GM12891 (cell line): ENCODE measurements at regions not wholly inside any gene's neighbourhood (a gene's known extent, or its start where the extent isn't known, plus 50 kb on each side); places are given as distances from the start of the nearest gene placed in this dataset.
A peak's percentile ranks its signal among the peaks of the same experiment; 100 is the strongest.
"Not testable (repeated sequence)": the region's sequence is repeated elsewhere in the genome, so short reads cannot be mapped to it uniquely, and the experiment has no call there.

Experiments
- DNase-seq: peaks from one replicate; pipeline ENCODE4 v3.0.0; 2011; ENCODE audit warnings: low spot score; ENCODE audit not compliant: insufficient read length
- FAIRE-seq: peaks from 2 replicates; lab custom pipeline; 2011; peaks lifted over from hg19 to GRCh38; lab: Jason Lieb, UNC
- PAX5 ChIP-seq: IDR thresholded peaks from 2 replicates; pipeline ENCODE4 v1.6.1; 2011; ENCODE audit warnings: low read length, moderate library complexity, mild to moderate bottlenecking; ENCODE audit not compliant: insufficient read depth, severe bottlenecking
- POLR2A ChIP-seq: IDR thresholded peaks from 2 replicates; pipeline ENCODE4 v1.6.1; 2011; ENCODE audit warnings: low read depth, low read length, control low read depth
- POLR2AphosphoS5 ChIP-seq: IDR thresholded peaks from 2 replicates; pipeline ENCODE4 v1.6.1; 2011; ENCODE audit warnings: low read depth, low read length, control low read depth
- POU2F2 ChIP-seq: IDR thresholded peaks from 2 replicates; pipeline ENCODE4 v1.6.1; 2011; ENCODE audit warnings: low read depth, mild to moderate bottlenecking, control low read depth, low read length, moderate library complexity
- SPI1 ChIP-seq: IDR thresholded peaks from 2 replicates; pipeline ENCODE4 v1.6.1; 2011; ENCODE audit warnings: low read depth, low read length, control low read depth
- TAF1 ChIP-seq: IDR thresholded peaks from 2 replicates; pipeline ENCODE4 v1.6.1; 2011; ENCODE audit warnings: low read depth, low read length, control low read depth

DNA sequence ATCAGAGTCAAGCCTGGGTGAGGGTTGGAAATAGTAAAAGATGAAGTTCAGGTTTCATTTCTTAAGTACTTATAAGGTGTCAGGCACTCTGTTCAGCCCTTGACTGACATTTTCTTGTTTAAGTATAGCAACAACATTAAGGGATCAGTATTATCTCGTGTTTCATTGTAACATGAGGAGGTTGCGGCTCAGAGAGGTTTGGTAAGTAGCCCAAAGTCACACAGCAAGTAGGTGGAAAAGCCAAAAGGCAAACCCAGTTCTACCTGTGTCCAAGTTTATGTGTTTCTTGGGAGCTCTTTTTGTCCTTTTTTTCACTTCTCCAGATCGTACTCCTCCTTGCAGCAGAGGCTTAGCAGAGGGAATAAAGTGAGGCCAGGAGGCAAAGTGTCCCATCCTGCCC lies 337.5 kb upstream of the KLF3 start:
- TF ChIP-seq POU2F2, result no peak
- no peak for TF ChIP-seq TAF1
- TF ChIP-seq POLR2AphosphoS5, result no peak
- TF ChIP-seq PAX5, result no peak
- no peak for TF ChIP-seq SPI1
- no peak for TF ChIP-seq POLR2A
- no peak for DNase-seq
- no peak for FAIRE-seq

DNA sequence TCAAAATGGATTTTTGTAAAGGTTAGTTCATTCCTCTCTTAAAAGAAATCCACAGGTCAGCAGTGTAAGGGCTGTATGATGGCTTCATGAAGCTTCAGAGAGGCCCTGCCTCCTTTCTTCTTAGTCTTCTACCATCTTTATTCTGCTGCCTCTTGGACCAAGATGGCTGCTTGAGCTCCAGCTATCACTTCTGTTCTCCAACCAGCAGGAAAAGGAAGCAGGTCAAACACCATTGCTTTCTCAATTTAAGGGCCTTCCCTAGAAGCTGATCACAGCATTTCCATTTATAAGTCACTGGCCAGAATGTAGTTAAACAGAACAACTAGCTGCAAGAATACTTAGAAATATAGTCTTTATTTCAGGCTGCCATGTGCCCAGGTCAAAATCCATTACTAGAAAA lies 336.8 kb upstream of the KLF3 start:
- no peak for FAIRE-seq
- no peak for TF ChIP-seq POU2F2
- DNase-seq, result no peak

GRCh38 chr4:38328989-38329729 lies 334.8 kb upstream of the KLF3 start:
- TF ChIP-seq TAF1 (no peak), POLR2AphosphoS5 (no peak), POU2F2 (no peak), POLR2A (no peak), SPI1 (no peak), PAX5 (no peak)
- FAIRE-seq (peak; percentile 57), DNase-seq (no peak)

GRCh38 chr4:38330321-38330720 lies 333.7 kb upstream of the KLF3 start:
- DNase-seq, result no peak
- FAIRE-seq, result no peak
- TF ChIP-seq POU2F2, result no peak

- DNase-seq, result no peak
- no peak for FAIRE-seq
- TF ChIP-seq POU2F2, result no peak
- TF ChIP-seq POLR2A, result no peak
These were observed 333.1 kb upstream of the KLF3 start for GRCh38 chr4:38330936-38331335.

GRCh38 chr4:38332699-38333098 lies 331.3 kb upstream of the KLF3 start:
- DNase-seq (no peak), FAIRE-seq (peak; percentile 5)
- TF ChIP-seq POLR2AphosphoS5, result no peak
- TF ChIP-seq SPI1, result no peak
- no peak for TF ChIP-seq TAF1
- TF ChIP-seq PAX5, result no peak
- no peak for TF ChIP-seq POLR2A
- no peak for TF ChIP-seq POU2F2

- FAIRE-seq (no peak), DNase-seq (no peak)
- TF ChIP-seq POLR2AphosphoS5 (no peak), SPI1 (peak; percentile 29; the same call in 1 of the 2 replicates)
These were observed 330.8 kb upstream of the KLF3 start for GRCh38 chr4:38333219-38333618.

DNA sequence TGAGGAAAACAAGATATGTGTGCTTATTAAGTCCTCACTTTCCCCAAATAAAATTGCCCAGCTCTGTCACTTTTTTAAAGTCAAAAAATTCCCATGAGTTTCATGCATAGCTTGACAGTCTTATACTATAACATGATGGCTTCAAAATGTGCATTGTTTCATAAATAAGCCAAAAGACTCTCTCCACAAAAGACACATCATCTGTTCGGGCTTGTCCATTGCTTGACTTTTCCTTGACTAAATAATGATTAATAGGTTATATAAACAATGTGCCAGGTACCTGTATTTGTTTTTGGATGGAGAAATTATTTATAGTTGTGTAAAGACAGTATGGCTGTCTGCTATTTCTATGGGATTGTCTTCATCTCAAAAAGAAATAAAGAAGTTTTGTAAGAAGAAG lies 329.2 kb upstream of the KLF3 start:
- FAIRE-seq (no peak), DNase-seq (no peak)
- TF ChIP-seq POLR2AphosphoS5 (no peak), POLR2A (no peak), SPI1 (no peak), PAX5 (no peak), TAF1 (no peak), POU2F2 (no peak)

- DNase-seq, FAIRE-seq: not testable (repeated sequence)
These were observed 325.1 kb upstream of the KLF3 start for GRCh38 chr4:38338939-38339338.

DNA sequence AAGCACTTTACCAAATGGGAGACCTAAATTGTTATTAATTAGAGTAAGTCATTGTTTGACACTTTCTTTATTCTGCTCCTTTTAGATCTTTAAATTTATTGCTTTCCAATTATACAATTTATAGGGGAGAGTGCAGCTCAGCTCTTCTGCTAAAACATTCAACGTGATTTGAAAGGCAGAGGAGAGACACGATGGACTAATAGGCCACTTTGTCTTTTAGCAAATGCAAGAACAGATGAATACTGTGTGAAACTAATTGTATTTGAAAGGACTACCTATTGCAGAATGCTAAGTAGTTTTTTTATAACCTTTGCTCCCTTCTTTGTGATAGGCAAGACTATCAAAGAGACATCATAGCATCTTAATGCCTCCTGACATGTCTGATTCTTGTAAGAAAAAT lies 320.4 kb upstream of the KLF3 start:
- TF ChIP-seq SPI1, result no peak
- TF ChIP-seq PAX5, result no peak
- TF ChIP-seq TAF1, result no peak
- TF ChIP-seq POLR2A, result no peak
- no peak for TF ChIP-seq POLR2AphosphoS5
- no peak for TF ChIP-seq POU2F2
- no peak for DNase-seq

GRCh38 chr4:38344929-38345328 lies 319.1 kb upstream of the KLF3 start:
- DNase-seq, result no peak

More for the DNA sequence above, 320.4 kb upstream of the KLF3 start:
- FAIRE-seq, result no peak

More at GRCh38 chr4:38344929-38345328, 319.1 kb upstream of the KLF3 start:
- no peak for FAIRE-seq
- TF ChIP-seq SPI1 (no peak), PAX5 (no peak), POLR2A (no peak), POLR2AphosphoS5 (no peak), TAF1 (no peak), POU2F2 (no peak)
